ENCODE measurements at regions not wholly inside any gene's neighbourhood (a gene's known extent, or its start where the extent isn't known, plus 50 kb on each side); places are given as distances from the start of the nearest gene placed in this dataset.

- TF ChIP-seq EZH2phosphoT487 (IDR thresholded peaks at IDR 0.05; ENCODE audit: borderline replicate concordance, low read length): no peak
- TF ChIP-seq CTCF (IDR thresholded peaks at IDR 0.05; ENCODE audit: low read depth, low read length, poor library complexity, severe bottlenecking): no peak
- no peak overlapping the region for H3K4me3 ChIP-seq (ENCODE audit: low read length)
- no peaks in the 10 kb centered on the region for H3K9me2 ChIP-seq (replicated peaks; ENCODE audit: control insufficient read depth, low read length)
- no peaks in the 10 kb centered on the region for H3K9me3 ChIP-seq (ENCODE audit: control insufficient read depth, insufficient read depth, low read length)
- H3K4me2 ChIP-seq (ENCODE audit: low read length): no peak overlapping the region
- H3K79me2 ChIP-seq (ENCODE audit: control insufficient read depth, low read length): no peaks in the 10 kb centered on the region
- H3K27ac ChIP-seq (ENCODE audit: low read depth, low read length): no peak overlapping the region
- no peaks in the 10 kb centered on the region for H3K36me3 ChIP-seq (ENCODE audit: control insufficient read depth, low read length)
- no peaks in the 10 kb centered on the region for H3F3A ChIP-seq (ENCODE audit: control insufficient read depth, insufficient read depth)
- H3K27me3 ChIP-seq (ENCODE audit: control insufficient read depth, low read length): peaks cover 2% of the 10 kb centered on the region; the same call in 1 of the 2 replicates
- no peaks in the 10 kb centered on the region for H3K4me1 ChIP-seq (ENCODE audit: control insufficient read depth, low read length)
- no peaks in the 10 kb centered on the region for H4K20me1 ChIP-seq (ENCODE audit: control insufficient read depth, insufficient read depth, low read depth, low read length)
These were observed 201.3 kb upstream of the GALNT5 start for GRCh38 chr2:157056200-157056676.

GRCh38 chr2:157058161-157058560 lies 199.3 kb upstream of the GALNT5 start:
- Histone ChIP-seq H3K27ac (ENCODE audit: low read depth, low read length) (no peak overlapping the region), H3K4me3 (ENCODE audit: low read length) (no peak overlapping the region), H3K79me2 (ENCODE audit: control insufficient read depth, low read length) (no peaks in the 10 kb centered on the region), H3K27me3 (ENCODE audit: control insufficient read depth, low read length) (no peaks in the 10 kb centered on the region; the same call in 1 of the 2 replicates), H4K20me1 (ENCODE audit: control insufficient read depth, insufficient read depth, low read depth, low read length) (no peaks in the 10 kb centered on the region), H3K4me2 (ENCODE audit: low read length) (no peak overlapping the region), H3K9me2 (replicated peaks; ENCODE audit: control insufficient read depth, low read length) (no peaks in the 10 kb centered on the region), H3K4me1 (ENCODE audit: control insufficient read depth, low read length) (no peaks in the 10 kb centered on the region), H3F3A (ENCODE audit: control insufficient read depth, insufficient read depth) (no peaks in the 10 kb centered on the region), H3K9me3 (ENCODE audit: control insufficient read depth, insufficient read depth, low read length) (no peaks in the 10 kb centered on the region), H3K36me3 (ENCODE audit: control insufficient read depth, low read length) (no peaks in the 10 kb centered on the region)
- TF ChIP-seq CTCF (IDR thresholded peaks at IDR 0.05; ENCODE audit: low read depth, low read length, poor library complexity, severe bottlenecking) (no peak), EZH2phosphoT487 (IDR thresholded peaks at IDR 0.05; ENCODE audit: borderline replicate concordance, low read length) (no peak)

GRCh38 chr2:157059036-157059435 lies 198.5 kb upstream of the GALNT5 start:
- Histone ChIP-seq H3K4me1 (ENCODE audit: control insufficient read depth, low read length) (no peaks in the 10 kb centered on the region), H3K27me3 (ENCODE audit: control insufficient read depth, low read length) (no peaks in the 10 kb centered on the region; the same call in 1 of the 2 replicates), H4K20me1 (ENCODE audit: control insufficient read depth, insufficient read depth, low read depth, low read length) (no peaks in the 10 kb centered on the region), H3K27ac (ENCODE audit: low read depth, low read length) (no peak overlapping the region), H3K9me3 (ENCODE audit: control insufficient read depth, insufficient read depth, low read length) (no peaks in the 10 kb centered on the region), H3K36me3 (ENCODE audit: control insufficient read depth, low read length) (no peaks in the 10 kb centered on the region), H3K79me2 (ENCODE audit: control insufficient read depth, low read length) (no peaks in the 10 kb centered on the region), H3K4me3 (ENCODE audit: low read length) (no peak overlapping the region), H3F3A (ENCODE audit: control insufficient read depth, insufficient read depth) (no peaks in the 10 kb centered on the region), H3K9me2 (replicated peaks; ENCODE audit: control insufficient read depth, low read length) (no peaks in the 10 kb centered on the region), H3K4me2 (ENCODE audit: low read length) (no peak overlapping the region)
- TF ChIP-seq CTCF (IDR thresholded peaks at IDR 0.05; ENCODE audit: low read depth, low read length, poor library complexity, severe bottlenecking): no peak
- TF ChIP-seq EZH2phosphoT487 (IDR thresholded peaks at IDR 0.05; ENCODE audit: borderline replicate concordance, low read length): no peak

Measured in DOHH2 (cell line).